Esophagus squamous epithelium (tissue), 4 donors: ENCODE measurements at regions not wholly inside any gene's neighbourhood (a gene's known extent, or its start where the extent isn't known, plus 50 kb on each side); places are given as distances from the start of the nearest gene placed in this dataset.

ENCODE experiments used
- CTCF ChIP-seq, 6 experiments: fragments of 450-650 bp in 4 of 6; fragments of 200-600 bp in 2 of 6; sonication (generic) in 2 of 6; IDR thresholded peaks; one replicate each; pipeline ENCODE4 v1.5.1; 2016 to 2019; ENCODE audit warnings: antibody characterized with exemption in 6 of 6, mild to moderate bottlenecking in 4 of 6, moderate library complexity in 4 of 6
- POLR2A ChIP-seq, 4 donors: fragments of 450-650 bp; IDR thresholded peaks; one replicate each; pipeline ENCODE4 v1.6.1; 2017; ENCODE audit warnings: antibody characterized with exemption in 4 of 4, mild to moderate bottlenecking in 4 of 4, moderate library complexity in 3 of 4

GRCh38 chr2:236904389-236905263 lies 181.1 kb upstream of the COPS8 start:
- TF ChIP-seq POLR2A (IDR thresholded peaks at IDR 0.05), result no peak
- TF ChIP-seq CTCF (IDR thresholded peaks at IDR 0.05), result no peak
